SKM-1 (cell line): ENCODE measurements at regions not wholly inside any gene's neighbourhood (a gene's known extent, or its start where the extent isn't known, plus 50 kb on each side); places are given as distances from the start of the nearest gene placed in this dataset.

ENCODE experiments used
- DNase-seq: peaks from one replicate; lab custom pipeline; 2025; ENCODE audit not compliant: unreplicated experiment; lab: John Stamatoyannopoulos, UW

GRCh38 chr4:132958457-132959263, 190.4 kb upstream of the PCDH10 start:
- no peak for DNase-seq

GRCh38 chr4:132981611-132982010, 167.5 kb upstream of the PCDH10 start:
- no peak for DNase-seq

- no peak for DNase-seq
Measured at GRCh38 chr4:132982151-132982550, 166.9 kb upstream of the PCDH10 start.

- DNase-seq, result no peak
Measured at GRCh38 chr4:132991111-132991510, 158.0 kb upstream of the PCDH10 start.

- no peak for DNase-seq
Measured at GRCh38 chr4:132992686-132993085, 156.4 kb upstream of the PCDH10 start.

- no peak for DNase-seq
Measured at GRCh38 chr4:132998585-132999230, 150.4 kb upstream of the PCDH10 start.

- DNase-seq, result no peak
Measured at GRCh38 chr4:133000012-133000411, 149.1 kb upstream of the PCDH10 start.

- DNase-seq, result no peak
Measured at GRCh38 chr4:133003169-133003568, 145.9 kb upstream of the PCDH10 start.

GRCh38 chr4:133014473-133015135, 134.5 kb upstream of the PCDH10 start:
- no peak for DNase-seq

- no peak for DNase-seq
Measured at GRCh38 chr4:133045288-133045687, 103.8 kb upstream of the PCDH10 start.

- DNase-seq, result no peak
Measured at GRCh38 chr4:133046156-133046555, 102.9 kb upstream of the PCDH10 start.

- no peak for DNase-seq
Measured at GRCh38 chr4:133058701-133059100, 90.4 kb upstream of the PCDH10 start.

- DNase-seq, result no peak
Measured at GRCh38 chr4:133059117-133059516, 90.0 kb upstream of the PCDH10 start.

- no peak for DNase-seq
Measured at GRCh38 chr4:133062851-133063250, 86.2 kb upstream of the PCDH10 start.

GRCh38 chr4:133068083-133068482, 81.0 kb upstream of the PCDH10 start:
- no peak for DNase-seq

- no peak for DNase-seq
Measured at GRCh38 chr4:133081246-133081645, 67.8 kb upstream of the PCDH10 start.

- DNase-seq, result no peak
Measured at GRCh38 chr4:133084421-133084820, 64.7 kb upstream of the PCDH10 start.

GRCh38 chr4:133095591-133095990, 53.5 kb upstream of the PCDH10 start:
- no peak for DNase-seq

GRCh38 chr4:133096972-133097371, 52.1 kb upstream of the PCDH10 start:
- DNase-seq, result no peak
